HepG2 (cell line): ENCODE measurements at regions not wholly inside any gene's neighbourhood (a gene's known extent, or its start where the extent isn't known, plus 50 kb on each side); places are given as distances from the start of the nearest gene placed in this dataset.
A peak's percentile ranks its signal among the peaks of the same experiment; 100 is the strongest.

Experiments
- ARNT2 ChIP-seq: sonication (generic); formaldehyde crosslinking; IDR thresholded peaks from 2 replicates; pipeline ENCODE4 v1.8.0; 2022; ENCODE audit warnings: mild to moderate bottlenecking, low read depth, missing genetic modification reagents, moderate library complexity
- E2F1 ChIP-seq: sonication (generic); formaldehyde crosslinking; IDR thresholded peaks from 2 replicates; pipeline ENCODE4 v1.5.0; 2020; ENCODE audit warnings: missing genetic modification reagents
- HNRNPL ChIP-seq: fragments of 200-400 bp; formaldehyde crosslinking; IDR thresholded peaks from 2 replicates; pipeline ENCODE4 v1.6.1; 2017; ENCODE audit warnings: mild to moderate bottlenecking, low read depth, low read length
- ISX ChIP-seq: sonication (generic); formaldehyde crosslinking; conservative IDR thresholded peaks from 2 replicates; pipeline ENCODE4 v1.5.0; 2020; ENCODE audit warnings: missing genetic modification reagents
- KAT2B ChIP-seq: fragments of 150-350 bp; IDR thresholded peaks from 2 replicates; pipeline ENCODE4 v1.6.1; 2014; ENCODE audit warnings: low read depth, low read length, borderline replicate concordance
- KDM4B ChIP-seq: sonication (generic); formaldehyde crosslinking; IDR thresholded peaks from 2 replicates; pipeline ENCODE4 v1.4.0; 2020; ENCODE audit warnings: missing genetic modification reagents
- KDM5A ChIP-seq: fragments of 200-600 bp; sonication (generic); IDR thresholded peaks from 2 replicates; pipeline ENCODE4 v1.7.0; 2018; ENCODE audit warnings: antibody characterized with exemption, mild to moderate bottlenecking, low read length, borderline replicate concordance
- MAF1 ChIP-seq: sonication (generic); formaldehyde crosslinking; IDR thresholded peaks from 2 replicates; pipeline ENCODE4 v1.5.0; 2020; ENCODE audit warnings: missing genetic modification reagents, borderline replicate concordance
- MYPOP ChIP-seq: sonication (generic); formaldehyde crosslinking; IDR thresholded peaks from 2 replicates; pipeline ENCODE4 v1.8.1; 2023; ENCODE audit warnings: mild to moderate bottlenecking, moderate library complexity, missing genetic modification reagents
- PHB2 ChIP-seq: fragments of 450-650 bp; IDR thresholded peaks from 2 replicates; pipeline ENCODE4 v1.6.1; 2018; ENCODE audit not compliant: partially characterized antibody
- RAD21 ChIP-seq: fragments of 450-650 bp; formaldehyde crosslinking; IDR thresholded peaks from 2 replicates; pipeline ENCODE4 v1.5.0; 2020; ENCODE audit warnings: mild to moderate bottlenecking
- SNRNP70 ChIP-seq: fragments of 200-400 bp; formaldehyde crosslinking; IDR thresholded peaks from 2 replicates; pipeline ENCODE4 v1.6.1; 2017; ENCODE audit warnings: mild to moderate bottlenecking, low read depth, low read length, moderate library complexity
- TMF1 ChIP-seq: sonication (generic); formaldehyde crosslinking; IDR thresholded peaks from 2 replicates; pipeline ENCODE4 v1.8.1; 2022; ENCODE audit warnings: low read depth, missing genetic modification reagents
- TOPORS ChIP-seq: sonication (generic); formaldehyde crosslinking; IDR thresholded peaks from 2 replicates; pipeline ENCODE4 v1.8.0; 2023; ENCODE audit warnings: mild to moderate bottlenecking, missing genetic modification reagents
- ZBED4 ChIP-seq: sonication (generic); formaldehyde crosslinking; IDR thresholded peaks from 2 replicates; pipeline ENCODE4 v1.4.0; 2020; ENCODE audit warnings: missing genetic modification reagents, borderline replicate concordance
- ZNF160 ChIP-seq: sonication (generic); formaldehyde crosslinking; IDR thresholded peaks from 2 replicates; pipeline ENCODE4 v1.8.0; 2022; ENCODE audit warnings: mild to moderate bottlenecking, inconsistent platforms, missing genetic modification reagents
- ZNF224 ChIP-seq: sonication (generic); formaldehyde crosslinking; IDR thresholded peaks from 2 replicates; pipeline ENCODE4 v1.5.0; 2020; ENCODE audit warnings: mild to moderate bottlenecking, missing genetic modification reagents
- ZNF263 ChIP-seq: sonication (generic); formaldehyde crosslinking; IDR thresholded peaks from 2 replicates; pipeline ENCODE4 v1.4.0; 2020; ENCODE audit warnings: missing genetic modification reagents
- ZNF326 ChIP-seq: sonication (generic); formaldehyde crosslinking; IDR thresholded peaks from 2 replicates; pipeline ENCODE4 v1.4.0; 2020; ENCODE audit warnings: missing genetic modification reagents, borderline replicate concordance
- ZNF33B ChIP-seq: sonication (generic); formaldehyde crosslinking; IDR thresholded peaks from 2 replicates; pipeline ENCODE4 v1.5.1; 2020; ENCODE audit warnings: mild to moderate bottlenecking, missing genetic modification reagents
- ZNF503 ChIP-seq: sonication (generic); formaldehyde crosslinking; IDR thresholded peaks from 2 replicates; pipeline ENCODE4 v1.4.0; 2020; ENCODE audit warnings: missing genetic modification reagents
- ZNF557 ChIP-seq: sonication (generic); formaldehyde crosslinking; IDR thresholded peaks from 2 replicates; pipeline ENCODE4 v1.4.0; 2020; ENCODE audit warnings: missing genetic modification reagents
- ZNF577 ChIP-seq: sonication (generic); formaldehyde crosslinking; IDR thresholded peaks from 2 replicates; pipeline ENCODE4 v1.4.0; 2020; ENCODE audit warnings: mild to moderate bottlenecking, low read depth, missing genetic modification reagents, borderline replicate concordance
- ZSCAN31 ChIP-seq: sonication (generic); formaldehyde crosslinking; IDR thresholded peaks from 2 replicates; pipeline ENCODE4 v1.5.0; 2020; ENCODE audit warnings: low read depth, mild to moderate bottlenecking, missing genetic modification reagents

GRCh38 chr2:45274250-45274926 is 265.1 kb upstream of the SIX2 start (continued):
- TF ChIP-seq ZNF577 (CRISPR knock-in tag), result no peak
- TF ChIP-seq SNRNP70, result no peak
- TF ChIP-seq ZNF326 (CRISPR knock-in tag), result no peak
- no peak for TF ChIP-seq ZNF160
- TF ChIP-seq KAT2B, result no peak
- TF ChIP-seq E2F1 (CRISPR knock-in tag), result no peak
- no peak for TF ChIP-seq RAD21 (CRISPR knock-in tag)
- TF ChIP-seq TOPORS (CRISPR knock-in tag), result no peak
- TF ChIP-seq ZSCAN31, result no peak; the same call in 1 of the 2 replicates
- peak; percentile 99 for TF ChIP-seq ZNF503
- TF ChIP-seq KDM4B (CRISPR knock-in tag), result peak; percentile 90
- no peak for TF ChIP-seq PHB2
- peak; percentile 60; the same call in 1 of the 2 replicates for TF ChIP-seq MYPOP (CRISPR knock-in tag)
- peak; percentile 75 for TF ChIP-seq ARNT2 (CRISPR knock-in tag)
- TF ChIP-seq KDM5A, result no peak
- TF ChIP-seq ZNF224 (CRISPR knock-in tag), result no peak
- TF ChIP-seq ZNF557 (CRISPR knock-in tag), result peak; percentile 21; the same call in 1 of the 2 replicates
- no peak for TF ChIP-seq TMF1 (CRISPR knock-in tag)
- no peak for TF ChIP-seq ISX (CRISPR knock-in tag)
- no peak for TF ChIP-seq MAF1
- TF ChIP-seq ZBED4 (CRISPR knock-in tag), result no peak; the same call in 1 of the 2 replicates
- TF ChIP-seq ZNF33B (CRISPR knock-in tag), result no peak
- no peak for TF ChIP-seq HNRNPL
- TF ChIP-seq ZNF263 (CRISPR knock-in tag), result peak; percentile 62
